ENCODE measurements at regions not wholly inside any gene's neighbourhood (a gene's known extent, or its start where the extent isn't known, plus 50 kb on each side); places are given as distances from the start of the nearest gene placed in this dataset.

DNA sequence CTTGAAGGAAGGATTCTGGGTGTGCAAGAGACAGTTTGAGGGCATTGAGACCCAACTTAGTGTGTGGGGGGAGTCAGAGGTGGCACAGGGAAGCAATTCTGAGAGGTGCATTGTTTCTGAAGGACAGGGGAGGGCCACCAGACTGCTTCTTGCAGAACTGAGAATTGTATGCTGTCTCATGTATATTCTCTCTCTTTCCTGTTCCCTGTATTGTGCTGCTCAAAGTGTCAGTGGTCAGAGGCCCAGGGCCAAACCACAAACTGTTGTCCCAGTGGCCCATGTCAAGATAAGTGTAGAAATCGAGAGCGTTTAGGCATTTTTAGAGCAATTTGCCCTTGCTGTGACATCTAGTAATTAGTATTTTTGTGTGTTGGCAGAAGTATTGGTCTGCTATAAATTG lies 567.1 kb downstream of the EDEM1 start (continued):
- TF ChIP-seq, protein P1, sequence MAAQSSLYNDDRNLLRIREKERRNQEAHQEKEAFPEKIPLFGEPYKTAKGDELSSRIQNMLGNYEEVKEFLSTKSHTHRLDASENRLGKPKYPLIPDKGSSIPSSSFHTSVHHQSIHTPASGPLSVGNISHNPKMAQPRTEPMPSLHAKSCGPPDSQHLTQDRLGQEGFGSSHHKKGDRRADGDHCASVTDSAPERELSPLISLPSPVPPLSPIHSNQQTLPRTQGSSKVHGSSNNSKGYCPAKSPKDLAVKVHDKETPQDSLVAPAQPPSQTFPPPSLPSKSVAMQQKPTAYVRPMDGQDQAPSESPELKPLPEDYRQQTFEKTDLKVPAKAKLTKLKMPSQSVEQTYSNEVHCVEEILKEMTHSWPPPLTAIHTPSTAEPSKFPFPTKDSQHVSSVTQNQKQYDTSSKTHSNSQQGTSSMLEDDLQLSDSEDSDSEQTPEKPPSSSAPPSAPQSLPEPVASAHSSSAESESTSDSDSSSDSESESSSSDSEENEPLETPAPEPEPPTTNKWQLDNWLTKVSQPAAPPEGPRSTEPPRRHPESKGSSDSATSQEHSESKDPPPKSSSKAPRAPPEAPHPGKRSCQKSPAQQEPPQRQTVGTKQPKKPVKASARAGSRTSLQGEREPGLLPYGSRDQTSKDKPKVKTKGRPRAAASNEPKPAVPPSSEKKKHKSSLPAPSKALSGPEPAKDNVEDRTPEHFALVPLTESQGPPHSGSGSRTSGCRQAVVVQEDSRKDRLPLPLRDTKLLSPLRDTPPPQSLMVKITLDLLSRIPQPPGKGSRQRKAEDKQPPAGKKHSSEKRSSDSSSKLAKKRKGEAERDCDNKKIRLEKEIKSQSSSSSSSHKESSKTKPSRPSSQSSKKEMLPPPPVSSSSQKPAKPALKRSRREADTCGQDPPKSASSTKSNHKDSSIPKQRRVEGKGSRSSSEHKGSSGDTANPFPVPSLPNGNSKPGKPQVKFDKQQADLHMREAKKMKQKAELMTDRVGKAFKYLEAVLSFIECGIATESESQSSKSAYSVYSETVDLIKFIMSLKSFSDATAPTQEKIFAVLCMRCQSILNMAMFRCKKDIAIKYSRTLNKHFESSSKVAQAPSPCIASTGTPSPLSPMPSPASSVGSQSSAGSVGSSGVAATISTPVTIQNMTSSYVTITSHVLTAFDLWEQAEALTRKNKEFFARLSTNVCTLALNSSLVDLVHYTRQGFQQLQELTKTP (IDR thresholded peaks at IDR 0.05; ENCODE audit: low read depth in 1 of 2, partially characterized antibody in 2 of 2), result peak in 1 of 2 experiments; percentile 25
- no peak for TF ChIP-seq CBX2 (IDR thresholded peaks at IDR 0.05; ENCODE audit: insufficient read depth, low read length, poor library complexity, severe bottlenecking)
- no peak for TF ChIP-seq ELF1 (tag; IDR thresholded peaks at IDR 0.05)
- TF ChIP-seq FOXA3 (CRISPR knock-in tag; conservative IDR thresholded peaks at IDR 0.05 in 1 of 2, IDR thresholded peaks at IDR 0.05 in 1 of 2), result peak in 1 of 2 experiments; percentile 27; a peak in 1 of 4 replicates
- no peak for TF ChIP-seq BCOR (IDR thresholded peaks at IDR 0.05)
- no peak for TF ChIP-seq CBX8 (IDR thresholded peaks at IDR 0.05; ENCODE audit: borderline replicate concordance, extremely low read depth, low read depth, low read length, poor library complexity, severe bottlenecking)
- no peak for TF ChIP-seq E2F1 (CRISPR knock-in tag; IDR thresholded peaks at IDR 0.05)
- TF ChIP-seq, protein P2, sequence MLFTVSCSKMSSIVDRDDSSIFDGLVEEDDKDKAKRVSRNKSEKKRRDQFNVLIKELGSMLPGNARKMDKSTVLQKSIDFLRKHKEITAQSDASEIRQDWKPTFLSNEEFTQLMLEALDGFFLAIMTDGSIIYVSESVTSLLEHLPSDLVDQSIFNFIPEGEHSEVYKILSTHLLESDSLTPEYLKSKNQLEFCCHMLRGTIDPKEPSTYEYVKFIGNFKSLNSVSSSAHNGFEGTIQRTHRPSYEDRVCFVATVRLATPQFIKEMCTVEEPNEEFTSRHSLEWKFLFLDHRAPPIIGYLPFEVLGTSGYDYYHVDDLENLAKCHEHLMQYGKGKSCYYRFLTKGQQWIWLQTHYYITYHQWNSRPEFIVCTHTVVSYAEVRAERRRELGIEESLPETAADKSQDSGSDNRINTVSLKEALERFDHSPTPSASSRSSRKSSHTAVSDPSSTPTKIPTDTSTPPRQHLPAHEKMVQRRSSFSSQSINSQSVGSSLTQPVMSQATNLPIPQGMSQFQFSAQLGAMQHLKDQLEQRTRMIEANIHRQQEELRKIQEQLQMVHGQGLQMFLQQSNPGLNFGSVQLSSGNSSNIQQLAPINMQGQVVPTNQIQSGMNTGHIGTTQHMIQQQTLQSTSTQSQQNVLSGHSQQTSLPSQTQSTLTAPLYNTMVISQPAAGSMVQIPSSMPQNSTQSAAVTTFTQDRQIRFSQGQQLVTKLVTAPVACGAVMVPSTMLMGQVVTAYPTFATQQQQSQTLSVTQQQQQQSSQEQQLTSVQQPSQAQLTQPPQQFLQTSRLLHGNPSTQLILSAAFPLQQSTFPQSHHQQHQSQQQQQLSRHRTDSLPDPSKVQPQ (CRISPR knock-in tag; IDR thresholded peaks at IDR 0.05; ENCODE audit: borderline replicate concordance), result no peak
- no peak for TF ChIP-seq MYBL2 (IDR thresholded peaks at IDR 0.05; ENCODE audit: low read depth)
- TF ChIP-seq MYBL2 (CRISPR knock-in tag; IDR thresholded peaks at IDR 0.05; ENCODE audit: borderline replicate concordance), result no peak
- no peak for TF ChIP-seq CUX1 (CRISPR knock-in tag; IDR thresholded peaks at IDR 0.05)
